Right lobe of liver (tissue), 4 donors: ENCODE measurements at regions not wholly inside any gene's neighbourhood (a gene's known extent, or its start where the extent isn't known, plus 50 kb on each side); places are given as distances from the start of the nearest gene placed in this dataset.

Source experiments
- CTCF ChIP-seq, 4 donors: fragments of 200-600 bp in 3 of 4; fragments of 450-650 bp in 1 of 4; IDR thresholded peaks; one replicate each; pipeline versions ENCODE4 v1.5.1 to v1.8.0; 2016 to 2022; ENCODE audit warnings: antibody characterized with exemption in 4 of 4, mild to moderate bottlenecking in 2 of 4
- POLR2A ChIP-seq: fragments of 450-650 bp; IDR thresholded peaks from one replicate; pipeline ENCODE4 v1.6.1; 2017; ENCODE audit warnings: antibody characterized with exemption, mild to moderate bottlenecking
- donor health status: DM: no; HTN: no; CAD: no.
- donor health status: DM: no; HTN: no; CAD: no.
- donor health status: DM: no; HTN: yes; CAD: no.

GRCh38 chr1:195933835-195934234 lies 674.4 kb downstream of the KCNT2 start:
- TF ChIP-seq CTCF (IDR thresholded peaks at IDR 0.05) (no peak), POLR2A (no peak)
